Vagina (tissue), 2 donors: ENCODE measurements at regions not wholly inside any gene's neighbourhood (a gene's known extent, or its start where the extent isn't known, plus 50 kb on each side); places are given as distances from the start of the nearest gene placed in this dataset.

Source experiments
- POLR2A ChIP-seq, 2 donors: fragments of 450-650 bp; IDR thresholded peaks; one replicate each; pipeline ENCODE4 v1.6.1; 2017; ENCODE audit warnings: antibody characterized with exemption in 2 of 2, mild to moderate bottlenecking in 2 of 2, moderate library complexity in 2 of 2
- POLR2AphosphoS5 ChIP-seq, 2 donors: sonication (generic); formaldehyde crosslinking; IDR thresholded peaks; one replicate each; pipeline ENCODE4 v1.9.0; 2017; ENCODE audit warnings: antibody characterized with exemption in 2 of 2, mild to moderate bottlenecking in 2 of 2, low read depth in 1 of 2; ENCODE audit not compliant: insufficient read depth in 1 of 2
- TF ChIP-seq, protein P1 (sequence below), 3 experiments: fragments of 450-650 bp in 2 of 3; fragments of 200-600 bp in 1 of 3; sonication (generic) in 1 of 3; IDR thresholded peaks; one replicate each; pipeline ENCODE4 v1.5.1; 2017 to 2019; ENCODE audit warnings: antibody characterized with exemption in 3 of 3, mild to moderate bottlenecking in 2 of 3, moderate library complexity in 2 of 3

DNA sequence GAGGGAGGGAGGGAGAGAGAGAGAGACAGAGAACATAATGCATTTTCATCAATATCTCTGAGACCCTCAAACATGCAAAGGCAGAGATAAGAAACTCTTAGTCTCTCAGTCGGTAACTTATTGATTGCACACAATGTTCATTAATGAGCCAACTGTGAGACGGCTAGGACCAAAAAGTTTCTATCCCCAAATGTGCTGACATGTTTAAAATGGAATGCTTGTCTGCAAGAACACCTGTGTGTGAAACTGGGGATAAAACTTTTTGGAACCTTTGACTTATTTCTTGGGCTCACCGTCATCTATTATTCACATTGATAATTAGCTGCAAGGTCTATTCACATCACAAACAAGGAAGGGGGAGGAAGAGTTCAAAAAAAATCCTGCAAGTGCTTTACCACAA lies 477.9 kb downstream of the STIM2 start:
- TF ChIP-seq, protein P1, sequence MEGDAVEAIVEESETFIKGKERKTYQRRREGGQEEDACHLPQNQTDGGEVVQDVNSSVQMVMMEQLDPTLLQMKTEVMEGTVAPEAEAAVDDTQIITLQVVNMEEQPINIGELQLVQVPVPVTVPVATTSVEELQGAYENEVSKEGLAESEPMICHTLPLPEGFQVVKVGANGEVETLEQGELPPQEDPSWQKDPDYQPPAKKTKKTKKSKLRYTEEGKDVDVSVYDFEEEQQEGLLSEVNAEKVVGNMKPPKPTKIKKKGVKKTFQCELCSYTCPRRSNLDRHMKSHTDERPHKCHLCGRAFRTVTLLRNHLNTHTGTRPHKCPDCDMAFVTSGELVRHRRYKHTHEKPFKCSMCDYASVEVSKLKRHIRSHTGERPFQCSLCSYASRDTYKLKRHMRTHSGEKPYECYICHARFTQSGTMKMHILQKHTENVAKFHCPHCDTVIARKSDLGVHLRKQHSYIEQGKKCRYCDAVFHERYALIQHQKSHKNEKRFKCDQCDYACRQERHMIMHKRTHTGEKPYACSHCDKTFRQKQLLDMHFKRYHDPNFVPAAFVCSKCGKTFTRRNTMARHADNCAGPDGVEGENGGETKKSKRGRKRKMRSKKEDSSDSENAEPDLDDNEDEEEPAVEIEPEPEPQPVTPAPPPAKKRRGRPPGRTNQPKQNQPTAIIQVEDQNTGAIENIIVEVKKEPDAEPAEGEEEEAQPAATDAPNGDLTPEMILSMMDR (IDR thresholded peaks at IDR 0.05) = no peak
- no peak for TF ChIP-seq POLR2A (IDR thresholded peaks at IDR 0.05)
- no peak for TF ChIP-seq POLR2AphosphoS5 (IDR thresholded peaks at IDR 0.05; ENCODE audit: insufficient read depth in 1 of 2, low read depth in 1 of 2)
